ENCODE measurements at regions not wholly inside any gene's neighbourhood (a gene's known extent, or its start where the extent isn't known, plus 50 kb on each side); places are given as distances from the start of the nearest gene placed in this dataset.

GRCh38 chr9:25556540-25556939 lies 121.7 kb downstream of the TUSC1 start:
- H3K36me3 ChIP-seq (ENCODE audit: control insufficient read depth in 3 of 3, insufficient read depth in 3 of 3, low read length in 3 of 3), result no peaks in the 10 kb centered on the region
- no peak overlapping the region for H3K27ac ChIP-seq (ENCODE audit: low read depth, low read length)
- no peaks in the 10 kb centered on the region for H3K9me3 ChIP-seq (ENCODE audit: control insufficient read depth in 3 of 3, low read length in 3 of 3)
- no peaks in the 10 kb centered on the region for H3K4me1 ChIP-seq (ENCODE audit: control insufficient read depth in 3 of 3, insufficient read depth in 3 of 3, low read length in 3 of 3)
- H3K9ac ChIP-seq (ENCODE audit: low read depth in 1 of 3, low read length in 3 of 3), result no peak overlapping the region
- no peak overlapping the region for H3K4me3 ChIP-seq (ENCODE audit: low read length in 3 of 3)
- H3K27me3 ChIP-seq (ENCODE audit: control insufficient read depth in 3 of 3, insufficient read depth in 3 of 3, low read length in 3 of 3), result no peaks in the 10 kb centered on the region

GRCh38 chr9:25548847-25549246 lies 129.4 kb downstream of the TUSC1 start:
- H3K4me3 ChIP-seq (ENCODE audit: low read length in 3 of 3), result no peak overlapping the region
- H3K36me3 ChIP-seq (ENCODE audit: control insufficient read depth in 3 of 3, insufficient read depth in 3 of 3, low read length in 3 of 3), result no peaks in the 10 kb centered on the region
- no peaks in the 10 kb centered on the region for H3K9me3 ChIP-seq (ENCODE audit: control insufficient read depth in 3 of 3, low read length in 3 of 3)
- no peak overlapping the region for H3K9ac ChIP-seq (ENCODE audit: low read depth in 1 of 3, low read length in 3 of 3)
- no peak overlapping the region for H3K27ac ChIP-seq (ENCODE audit: low read depth, low read length)
- H3K27me3 ChIP-seq (ENCODE audit: control insufficient read depth in 3 of 3, insufficient read depth in 3 of 3, low read length in 3 of 3), result no peaks in the 10 kb centered on the region
- no peaks in the 10 kb centered on the region for H3K4me1 ChIP-seq (ENCODE audit: control insufficient read depth in 3 of 3, insufficient read depth in 3 of 3, low read length in 3 of 3)

GRCh38 chr9:25543806-25544205 lies 134.4 kb downstream of the TUSC1 start:
- Histone ChIP-seq H3K4me1 (ENCODE audit: control insufficient read depth in 3 of 3, insufficient read depth in 3 of 3, low read length in 3 of 3) (no peaks in the 10 kb centered on the region), H3K9me3 (ENCODE audit: control insufficient read depth in 3 of 3, low read length in 3 of 3) (no peaks in the 10 kb centered on the region), H3K36me3 (ENCODE audit: control insufficient read depth in 3 of 3, insufficient read depth in 3 of 3, low read length in 3 of 3) (no peaks in the 10 kb centered on the region), H3K27me3 (ENCODE audit: control insufficient read depth in 3 of 3, insufficient read depth in 3 of 3, low read length in 3 of 3) (no peaks in the 10 kb centered on the region), H3K4me3 (ENCODE audit: low read length in 3 of 3) (no peak overlapping the region), H3K27ac (ENCODE audit: low read depth, low read length) (no peak overlapping the region), H3K9ac (ENCODE audit: low read depth in 1 of 3, low read length in 3 of 3) (no peak overlapping the region)

GRCh38 chr9:25542319-25542718 lies 135.9 kb downstream of the TUSC1 start:
- H3K27me3 ChIP-seq (ENCODE audit: control insufficient read depth in 3 of 3, insufficient read depth in 3 of 3, low read length in 3 of 3), result no peaks in the 10 kb centered on the region
- no peaks in the 10 kb centered on the region for H3K4me1 ChIP-seq (ENCODE audit: control insufficient read depth in 3 of 3, insufficient read depth in 3 of 3, low read length in 3 of 3)
- H3K4me3 ChIP-seq (ENCODE audit: low read length in 3 of 3), result no peak overlapping the region
- H3K27ac ChIP-seq (ENCODE audit: low read depth, low read length), result no peak overlapping the region
- H3K9me3 ChIP-seq (ENCODE audit: control insufficient read depth in 3 of 3, low read length in 3 of 3), result no peaks in the 10 kb centered on the region
- no peaks in the 10 kb centered on the region for H3K36me3 ChIP-seq (ENCODE audit: control insufficient read depth in 3 of 3, insufficient read depth in 3 of 3, low read length in 3 of 3)
- no peak overlapping the region for H3K9ac ChIP-seq (ENCODE audit: low read depth in 1 of 3, low read length in 3 of 3)

- no peaks in the 10 kb centered on the region for H3K9me3 ChIP-seq (ENCODE audit: control insufficient read depth in 3 of 3, low read length in 3 of 3)
- H3K4me3 ChIP-seq (ENCODE audit: low read length in 3 of 3), result no peak overlapping the region
Observed at GRCh38 chr9:25537808-25538207, 140.4 kb downstream of the TUSC1 start.

GRCh38 chr9:25519286-25519685 lies 159.0 kb downstream of the TUSC1 start:
- Histone ChIP-seq H3K4me3 (ENCODE audit: low read length in 3 of 3) (no peak overlapping the region), H3K9ac (ENCODE audit: low read depth in 1 of 3, low read length in 3 of 3) (no peak overlapping the region), H3K9me3 (ENCODE audit: control insufficient read depth in 3 of 3, low read length in 3 of 3) (no peaks in the 10 kb centered on the region), H3K4me1 (ENCODE audit: control insufficient read depth in 3 of 3, insufficient read depth in 3 of 3, low read length in 3 of 3) (no peaks in the 10 kb centered on the region), H3K27ac (ENCODE audit: low read depth, low read length) (no peak overlapping the region), H3K36me3 (ENCODE audit: control insufficient read depth in 3 of 3, insufficient read depth in 3 of 3, low read length in 3 of 3) (no peaks in the 10 kb centered on the region), H3K27me3 (ENCODE audit: control insufficient read depth in 3 of 3, insufficient read depth in 3 of 3, low read length in 3 of 3) (no peaks in the 10 kb centered on the region)

More at GRCh38 chr9:25537808-25538207, 140.4 kb downstream of the TUSC1 start:
- Histone ChIP-seq H3K27me3 (ENCODE audit: control insufficient read depth in 3 of 3, insufficient read depth in 3 of 3, low read length in 3 of 3) (no peaks in the 10 kb centered on the region), H3K27ac (ENCODE audit: low read depth, low read length) (no peak overlapping the region), H3K36me3 (ENCODE audit: control insufficient read depth in 3 of 3, insufficient read depth in 3 of 3, low read length in 3 of 3) (no peaks in the 10 kb centered on the region), H3K9ac (ENCODE audit: low read depth in 1 of 3, low read length in 3 of 3) (no peak overlapping the region), H3K4me1 (ENCODE audit: control insufficient read depth in 3 of 3, insufficient read depth in 3 of 3, low read length in 3 of 3) (no peaks in the 10 kb centered on the region)

GRCh38 chr9:25517701-25518100 lies 160.5 kb downstream of the TUSC1 start:
- no peak overlapping the region for H3K27ac ChIP-seq (ENCODE audit: low read depth, low read length)

GRCh38 chr9:25513509-25514033 lies 164.7 kb downstream of the TUSC1 start:
- no peak overlapping the region for H3K27ac ChIP-seq (ENCODE audit: low read depth, low read length)
- no peaks in the 10 kb centered on the region for H3K36me3 ChIP-seq (ENCODE audit: control insufficient read depth in 3 of 3, insufficient read depth in 3 of 3, low read length in 3 of 3)
- H3K4me1 ChIP-seq (ENCODE audit: control insufficient read depth in 3 of 3, insufficient read depth in 3 of 3, low read length in 3 of 3), result no peaks in the 10 kb centered on the region
- no peak overlapping the region for H3K9ac ChIP-seq (ENCODE audit: low read depth in 1 of 3, low read length in 3 of 3)
- H3K4me3 ChIP-seq (ENCODE audit: low read length in 3 of 3), result no peak overlapping the region
- no peaks in the 10 kb centered on the region for H3K27me3 ChIP-seq (ENCODE audit: control insufficient read depth in 3 of 3, insufficient read depth in 3 of 3, low read length in 3 of 3)
- H3K9me3 ChIP-seq (ENCODE audit: control insufficient read depth in 3 of 3, low read length in 3 of 3), result no peaks in the 10 kb centered on the region

More at GRCh38 chr9:25517701-25518100, 160.5 kb downstream of the TUSC1 start:
- Histone ChIP-seq H3K4me1 (ENCODE audit: control insufficient read depth in 3 of 3, insufficient read depth in 3 of 3, low read length in 3 of 3) (no peaks in the 10 kb centered on the region), H3K9me3 (ENCODE audit: control insufficient read depth in 3 of 3, low read length in 3 of 3) (no peaks in the 10 kb centered on the region), H3K9ac (ENCODE audit: low read depth in 1 of 3, low read length in 3 of 3) (no peak overlapping the region), H3K4me3 (ENCODE audit: low read length in 3 of 3) (no peak overlapping the region), H3K36me3 (ENCODE audit: control insufficient read depth in 3 of 3, insufficient read depth in 3 of 3, low read length in 3 of 3) (no peaks in the 10 kb centered on the region), H3K27me3 (ENCODE audit: control insufficient read depth in 3 of 3, insufficient read depth in 3 of 3, low read length in 3 of 3) (no peaks in the 10 kb centered on the region)

GRCh38 chr9:25505644-25506043 lies 172.6 kb downstream of the TUSC1 start:
- H3K36me3 ChIP-seq (ENCODE audit: control insufficient read depth in 3 of 3, insufficient read depth in 3 of 3, low read length in 3 of 3), result no peaks in the 10 kb centered on the region
- H3K27me3 ChIP-seq (ENCODE audit: control insufficient read depth in 3 of 3, insufficient read depth in 3 of 3, low read length in 3 of 3), result no peaks in the 10 kb centered on the region
- H3K4me3 ChIP-seq (ENCODE audit: low read length in 3 of 3), result no peak overlapping the region
- H3K9me3 ChIP-seq (ENCODE audit: control insufficient read depth in 3 of 3, low read length in 3 of 3), result peaks cover 0 to 8% (median 0%) of the 10 kb centered on the region in 3 donors
- no peak overlapping the region for H3K9ac ChIP-seq (ENCODE audit: low read depth in 1 of 3, low read length in 3 of 3)
- H3K4me1 ChIP-seq (ENCODE audit: control insufficient read depth in 3 of 3, insufficient read depth in 3 of 3, low read length in 3 of 3), result no peaks in the 10 kb centered on the region
- no peak overlapping the region for H3K27ac ChIP-seq (ENCODE audit: low read depth, low read length)

GRCh38 chr9:25481372-25481771 lies 196.9 kb downstream of the TUSC1 start:
- H3K4me3 ChIP-seq (ENCODE audit: low read length in 3 of 3), result no peak overlapping the region
- H3K27me3 ChIP-seq (ENCODE audit: control insufficient read depth in 3 of 3, insufficient read depth in 3 of 3, low read length in 3 of 3), result no peaks in the 10 kb centered on the region
- no peaks in the 10 kb centered on the region for H3K36me3 ChIP-seq (ENCODE audit: control insufficient read depth in 3 of 3, insufficient read depth in 3 of 3, low read length in 3 of 3)
- no peak overlapping the region for H3K9ac ChIP-seq (ENCODE audit: low read depth in 1 of 3, low read length in 3 of 3)
- no peak overlapping the region for H3K27ac ChIP-seq (ENCODE audit: low read depth, low read length)
- H3K9me3 ChIP-seq (ENCODE audit: control insufficient read depth in 3 of 3, low read length in 3 of 3), result no peaks in the 10 kb centered on the region
- no peaks in the 10 kb centered on the region for H3K4me1 ChIP-seq (ENCODE audit: control insufficient read depth in 3 of 3, insufficient read depth in 3 of 3, low read length in 3 of 3)

- Histone ChIP-seq H3K9ac (ENCODE audit: low read depth in 1 of 3, low read length in 3 of 3) (no peak overlapping the region), H3K36me3 (ENCODE audit: control insufficient read depth in 3 of 3, insufficient read depth in 3 of 3, low read length in 3 of 3) (no peaks in the 10 kb centered on the region), H3K4me3 (ENCODE audit: low read length in 3 of 3) (no peak overlapping the region), H3K27me3 (ENCODE audit: control insufficient read depth in 3 of 3, insufficient read depth in 3 of 3, low read length in 3 of 3) (no peaks in the 10 kb centered on the region), H3K27ac (ENCODE audit: low read depth, low read length) (no peak overlapping the region), H3K4me1 (ENCODE audit: control insufficient read depth in 3 of 3, insufficient read depth in 3 of 3, low read length in 3 of 3) (no peaks in the 10 kb centered on the region), H3K9me3 (ENCODE audit: control insufficient read depth in 3 of 3, low read length in 3 of 3) (no peaks in the 10 kb centered on the region)
Observed at GRCh38 chr9:25480696-25481095, 197.5 kb downstream of the TUSC1 start.
